ENCODE measurements at regions not wholly inside any gene's neighbourhood (a gene's known extent, or its start where the extent isn't known, plus 50 kb on each side); places are given as distances from the start of the nearest gene placed in this dataset.
"Not testable (repeated sequence)": the region's sequence is repeated elsewhere in the genome, so short reads cannot be mapped to it uniquely, and the experiment has no call there.

GRCh38 chr14:106480287-106480686 is 953.9 kb downstream of the TMEM121 start:
- H3K27ac ChIP-seq (ENCODE audit: low read depth, low read length); H3K79me2 ChIP-seq (ENCODE audit: control insufficient read depth, low read length); H3K9me3 ChIP-seq (ENCODE audit: control insufficient read depth, insufficient read depth, low read length); H4K20me1 ChIP-seq (ENCODE audit: control insufficient read depth, insufficient read depth, low read depth, low read length); H3K4me2 ChIP-seq (ENCODE audit: low read length); H3K9me2 ChIP-seq (replicated peaks; ENCODE audit: control insufficient read depth, low read length); H3K4me1 ChIP-seq (ENCODE audit: control insufficient read depth, low read length); H3K36me3 ChIP-seq (ENCODE audit: control insufficient read depth, low read length); H3K4me3 ChIP-seq (ENCODE audit: low read length); H3K27me3 ChIP-seq (ENCODE audit: control insufficient read depth, low read length); H3F3A ChIP-seq (ENCODE audit: control insufficient read depth, insufficient read depth): not testable (repeated sequence)

GRCh38 chr14:106482213-106482612 is 955.8 kb downstream of the TMEM121 start:
- H3K4me1 ChIP-seq (ENCODE audit: control insufficient read depth, low read length); H3K4me3 ChIP-seq (ENCODE audit: low read length); H3F3A ChIP-seq (ENCODE audit: control insufficient read depth, insufficient read depth); H3K9me3 ChIP-seq (ENCODE audit: control insufficient read depth, insufficient read depth, low read length); H3K79me2 ChIP-seq (ENCODE audit: control insufficient read depth, low read length); H3K27ac ChIP-seq (ENCODE audit: low read depth, low read length); H3K36me3 ChIP-seq (ENCODE audit: control insufficient read depth, low read length); H3K27me3 ChIP-seq (ENCODE audit: control insufficient read depth, low read length); H3K4me2 ChIP-seq (ENCODE audit: low read length); H3K9me2 ChIP-seq (replicated peaks; ENCODE audit: control insufficient read depth, low read length); H4K20me1 ChIP-seq (ENCODE audit: control insufficient read depth, insufficient read depth, low read depth, low read length): not testable (repeated sequence)

- Histone ChIP-seq H3K27ac (ENCODE audit: low read depth, low read length) (no peak overlapping the region), H3K4me1 (ENCODE audit: control insufficient read depth, low read length) (no peaks in the 10 kb centered on the region), H3K4me3 (ENCODE audit: low read length) (no peak overlapping the region), H3K36me3 (ENCODE audit: control insufficient read depth, low read length) (no peaks in the 10 kb centered on the region), H3K9me3 (ENCODE audit: control insufficient read depth, insufficient read depth, low read length) (no peaks in the 10 kb centered on the region), H3K27me3 (ENCODE audit: control insufficient read depth, low read length) (peaks cover 1% of the 10 kb centered on the region; the same call in 1 of the 2 replicates), H3K79me2 (ENCODE audit: control insufficient read depth, low read length) (no peaks in the 10 kb centered on the region), H3F3A (ENCODE audit: control insufficient read depth, insufficient read depth) (no peaks in the 10 kb centered on the region), H3K4me2 (ENCODE audit: low read length) (no peak overlapping the region), H4K20me1 (ENCODE audit: control insufficient read depth, insufficient read depth, low read depth, low read length) (no peaks in the 10 kb centered on the region), H3K9me2 (replicated peaks; ENCODE audit: control insufficient read depth, low read length) (no peaks in the 10 kb centered on the region)
- no peak for TF ChIP-seq CTCF (IDR thresholded peaks at IDR 0.05; ENCODE audit: low read depth, low read length, poor library complexity, severe bottlenecking)
- TF ChIP-seq EZH2phosphoT487 (IDR thresholded peaks at IDR 0.05; ENCODE audit: borderline replicate concordance, low read length) = no peak
Measured at GRCh38 chr14:106487600-106487999, 961.2 kb downstream of the TMEM121 start.

- Histone ChIP-seq H3F3A (ENCODE audit: control insufficient read depth, insufficient read depth) (no peaks in the 10 kb centered on the region), H4K20me1 (ENCODE audit: control insufficient read depth, insufficient read depth, low read depth, low read length) (no peaks in the 10 kb centered on the region), H3K4me2 (ENCODE audit: low read length) (no peak overlapping the region), H3K9me2 (replicated peaks; ENCODE audit: control insufficient read depth, low read length) (no peaks in the 10 kb centered on the region), H3K36me3 (ENCODE audit: control insufficient read depth, low read length) (no peaks in the 10 kb centered on the region), H3K9me3 (ENCODE audit: control insufficient read depth, insufficient read depth, low read length) (no peaks in the 10 kb centered on the region), H3K27ac (ENCODE audit: low read depth, low read length) (no peak overlapping the region), H3K4me1 (ENCODE audit: control insufficient read depth, low read length) (no peaks in the 10 kb centered on the region), H3K27me3 (ENCODE audit: control insufficient read depth, low read length) (peaks cover 4% of the 10 kb centered on the region; the same call in 1 of the 2 replicates), H3K79me2 (ENCODE audit: control insufficient read depth, low read length) (no peaks in the 10 kb centered on the region), H3K4me3 (ENCODE audit: low read length) (no peak overlapping the region)
- TF ChIP-seq CTCF (IDR thresholded peaks at IDR 0.05; ENCODE audit: low read depth, low read length, poor library complexity, severe bottlenecking) = no peak
- TF ChIP-seq EZH2phosphoT487 (IDR thresholded peaks at IDR 0.05; ENCODE audit: borderline replicate concordance, low read length) = no peak
Measured at GRCh38 chr14:106488291-106488690, 961.9 kb downstream of the TMEM121 start.

All from DOHH2 (cell line).